ENCODE measurements at regions not wholly inside any gene's neighbourhood (a gene's known extent, or its start where the extent isn't known, plus 50 kb on each side); places are given as distances from the start of the nearest gene placed in this dataset.

DNA sequence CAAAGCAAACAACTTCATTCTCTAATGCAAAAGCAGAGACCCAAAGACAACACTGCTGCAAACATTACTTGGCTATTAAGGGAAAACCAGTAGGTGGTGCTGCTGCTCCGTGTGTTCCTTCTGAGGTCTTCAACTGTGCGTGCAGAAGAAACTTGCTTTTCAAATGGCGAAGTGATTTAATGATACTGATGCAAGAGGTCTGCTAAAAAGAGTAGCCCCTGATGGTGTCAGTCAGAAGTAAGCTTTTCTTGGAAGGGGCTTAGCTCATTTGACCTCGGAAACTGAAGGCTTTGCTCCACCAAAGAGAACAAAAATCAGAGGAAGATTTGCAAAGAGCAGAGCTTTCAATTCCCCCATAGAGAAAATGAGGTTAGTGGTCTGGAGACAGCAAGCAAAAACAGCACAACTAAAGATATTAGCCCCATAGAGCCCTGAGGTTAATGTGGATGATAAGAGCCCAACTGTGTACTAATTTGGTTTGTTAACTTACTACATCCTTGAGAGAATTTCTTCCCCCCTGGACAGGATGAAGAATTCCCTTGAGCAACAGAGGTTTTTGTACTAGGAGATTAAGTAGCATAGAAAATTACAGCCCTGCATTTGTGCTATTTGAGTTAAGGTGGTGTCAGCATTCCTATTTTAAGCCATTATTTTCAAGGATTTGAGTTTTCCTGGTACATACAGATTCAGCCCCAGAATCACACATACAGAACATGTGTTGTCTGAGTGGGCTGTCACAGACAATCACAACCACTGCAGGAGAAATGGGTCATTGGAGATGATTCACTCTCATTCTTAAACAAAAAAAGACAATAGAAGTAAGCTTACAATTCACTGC, 153.2 kb upstream of the C9orf72 start:
- POLR2A ChIA-PET (ENCODE audit: partially characterized antibody) = interaction anchor here (1.2 kb wide), 1 partner anchor 346 kb away, joined by 7 read pairs; no protein-coding TSS in a partner anchor
- Histone ChIP-seq H4K5ac (ENCODE audit: insufficient read length, low read depth, low read length) (no peak overlapping the region), H3K27ac (ENCODE audit: low read depth, low read length) (no peak overlapping the region), H2BK20ac (ENCODE audit: low read length) (no peak overlapping the region), H3K4me1 (replicated peaks in 1 of 4; ENCODE audit: control insufficient read depth in 3 of 4, insufficient read depth in 4 of 4, low read length in 3 of 4) (peaks cover 0 to 14% (median 4%) of the 10 kb centered on the region in 4 experiments; a peak in 3 of 7 replicates), H3K4ac (replicated peaks; ENCODE audit: insufficient read length, low read depth, low read length) (no peak overlapping the region), H2BK15ac (ENCODE audit: low read length) (no peak overlapping the region), H3K14ac (ENCODE audit: insufficient read length) (no peak overlapping the region), H2BK120ac (replicated peaks; ENCODE audit: low read depth, low read length) (peak overlapping the region; percentile 24), H3K9me3 (ENCODE audit: insufficient read depth in 2 of 2, low read depth in 1 of 2, low read length in 1 of 2) (no peaks in the 10 kb centered on the region), H3K27me3 (replicated peaks in 1 of 4; ENCODE audit: control insufficient read depth in 3 of 4, extremely low read depth in 1 of 4, insufficient read depth in 3 of 4, low read length in 3 of 4) (no peaks in the 10 kb centered on the region), H3K36me3 (ENCODE audit: control insufficient read depth in 2 of 4, insufficient read depth in 4 of 4, low read length in 3 of 4) (no peaks in the 10 kb centered on the region), H4K20me1 (replicated peaks in 1 of 2; ENCODE audit: control insufficient read depth in 1 of 2, insufficient read depth in 2 of 2, low read length in 2 of 2) (no peaks in the 10 kb centered on the region), H2BK5ac (ENCODE audit: low read depth, low read length) (no peak overlapping the region), H4K8ac (ENCODE audit: extremely low read depth, insufficient read depth, low read length) (no peak overlapping the region), H3K9ac (replicated peaks in 1 of 4; ENCODE audit: extremely low read depth in 1 of 4, low read depth in 3 of 4, low read length in 3 of 4) (no peak overlapping the region), H3K4me2 (ENCODE audit: insufficient read depth in 1 of 2, low read depth in 2 of 2, low read length in 2 of 2) (no peak overlapping the region), H3K79me1 (ENCODE audit: low read depth, low read length) (no peaks in the 10 kb centered on the region), H3K79me2 (ENCODE audit: control insufficient read depth in 1 of 2, insufficient read depth in 2 of 2, low read length in 2 of 2) (no peaks in the 10 kb centered on the region), H4K91ac (replicated peaks; ENCODE audit: insufficient read length, low read length) (no peak overlapping the region), H3K23me2 (ENCODE audit: low read depth, low read length) (no peaks in the 10 kb centered on the region), H2AFZ (ENCODE audit: low read length) (peak overlapping the region; percentile 79), H3K23ac (ENCODE audit: insufficient read length) (no peak overlapping the region), H3K56ac (replicated peaks; ENCODE audit: insufficient read length, low read depth, low read length) (no peak overlapping the region), H3K4me3 (ENCODE audit: extremely low read depth in 1 of 4, insufficient read depth in 2 of 4, low read depth in 3 of 4, low read length in 4 of 4) (no peak overlapping the region), H2AK5ac (ENCODE audit: low read depth, low read length) (no peak overlapping the region), H3K18ac (ENCODE audit: extremely low read depth, low read length) (no peak overlapping the region), H2BK12ac (ENCODE audit: low read depth, low read length) (no peak overlapping the region)
- 6% methylated on average over 4 of the region's 4 CpGs; no CpG with 5 or more reads in 1 of the 2 experiments for WGBS, 2 experiments (ENCODE audit: extremely low coverage in 1 of 2, insufficient coverage in 1 of 2, insufficient read length in 1 of 2, insufficient replicate concordance in 2 of 2, low coverage in 1 of 2, low lambda C conversion rate in 2 of 2, missing lambda C conversion rate in 1 of 2)
- CTCF ChIA-PET (ENCODE audit: partially characterized antibody) = interaction anchor here (0.6 to 9.5 kb wide), 52 partner anchors 9 to 1518 kb away, joined by 3 to 129 read pairs (median 4); no protein-coding TSS in a partner anchor
- FAIRE-seq = peak; percentile 97
- peak; percentile 56 to 76 for DNase-seq (ENCODE audit: low read depth in 1 of 2, low spot score in 2 of 2)
- no peak for TF ChIP-seq NRF1 (IDR thresholded peaks at IDR 0.05; ENCODE audit: low read depth, low read length)
- TF ChIP-seq SIN3A (conservative IDR thresholded peaks at IDR 0.05 in 1 of 2, IDR thresholded peaks at IDR 0.05 in 1 of 2; ENCODE audit: low read depth in 1 of 2, low read length in 2 of 2) = no peak
- no peak for TF ChIP-seq MAFK (IDR thresholded peaks at IDR 0.05; ENCODE audit: low read depth, low read length)
- TF ChIP-seq SRF (IDR thresholded peaks at IDR 0.05; ENCODE audit: low read depth, low read length) = no peak
- no peak for TF ChIP-seq HDAC2 (IDR thresholded peaks at IDR 0.05; ENCODE audit: borderline replicate concordance in 1 of 2, low read depth in 2 of 2, low read length in 2 of 2)
- TF ChIP-seq POLR2AphosphoS5 (IDR thresholded peaks at IDR 0.05; ENCODE audit: low read depth, low read length) = no peak
- no peak for TF ChIP-seq BRCA1 (IDR thresholded peaks at IDR 0.05; ENCODE audit: low read depth, low read length)
- TF ChIP-seq TEAD4 (IDR thresholded peaks at IDR 0.05; ENCODE audit: low read depth, low read length) = 0 out of 2 replicates have a peak, but pooled peaks have one; percentile 28
- TF ChIP-seq, protein P1, sequence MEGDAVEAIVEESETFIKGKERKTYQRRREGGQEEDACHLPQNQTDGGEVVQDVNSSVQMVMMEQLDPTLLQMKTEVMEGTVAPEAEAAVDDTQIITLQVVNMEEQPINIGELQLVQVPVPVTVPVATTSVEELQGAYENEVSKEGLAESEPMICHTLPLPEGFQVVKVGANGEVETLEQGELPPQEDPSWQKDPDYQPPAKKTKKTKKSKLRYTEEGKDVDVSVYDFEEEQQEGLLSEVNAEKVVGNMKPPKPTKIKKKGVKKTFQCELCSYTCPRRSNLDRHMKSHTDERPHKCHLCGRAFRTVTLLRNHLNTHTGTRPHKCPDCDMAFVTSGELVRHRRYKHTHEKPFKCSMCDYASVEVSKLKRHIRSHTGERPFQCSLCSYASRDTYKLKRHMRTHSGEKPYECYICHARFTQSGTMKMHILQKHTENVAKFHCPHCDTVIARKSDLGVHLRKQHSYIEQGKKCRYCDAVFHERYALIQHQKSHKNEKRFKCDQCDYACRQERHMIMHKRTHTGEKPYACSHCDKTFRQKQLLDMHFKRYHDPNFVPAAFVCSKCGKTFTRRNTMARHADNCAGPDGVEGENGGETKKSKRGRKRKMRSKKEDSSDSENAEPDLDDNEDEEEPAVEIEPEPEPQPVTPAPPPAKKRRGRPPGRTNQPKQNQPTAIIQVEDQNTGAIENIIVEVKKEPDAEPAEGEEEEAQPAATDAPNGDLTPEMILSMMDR (IDR thresholded peaks at IDR 0.05; ENCODE audit: control extremely low read depth in 1 of 3, insufficient read depth in 1 of 3, low read depth in 1 of 3, low read length in 3 of 3) = peak; percentile 5 to 93 (median 86)
